ENCODE measurements at regions not wholly inside any gene's neighbourhood (a gene's known extent, or its start where the extent isn't known, plus 50 kb on each side); places are given as distances from the start of the nearest gene placed in this dataset.

GRCh38 chr5:5939759-5940370 lies 438.5 kb downstream of the MED10 start:
- ChIA-PET CTCF (no interaction called here), POLR2A (no interaction called here)
- DNase-seq (ENCODE audit: low read depth, low spot score): no peak
- H3K4me3 ChIP-seq (ENCODE audit: low read depth, low read length): no peak overlapping the region
- TF ChIP-seq, protein P1, sequence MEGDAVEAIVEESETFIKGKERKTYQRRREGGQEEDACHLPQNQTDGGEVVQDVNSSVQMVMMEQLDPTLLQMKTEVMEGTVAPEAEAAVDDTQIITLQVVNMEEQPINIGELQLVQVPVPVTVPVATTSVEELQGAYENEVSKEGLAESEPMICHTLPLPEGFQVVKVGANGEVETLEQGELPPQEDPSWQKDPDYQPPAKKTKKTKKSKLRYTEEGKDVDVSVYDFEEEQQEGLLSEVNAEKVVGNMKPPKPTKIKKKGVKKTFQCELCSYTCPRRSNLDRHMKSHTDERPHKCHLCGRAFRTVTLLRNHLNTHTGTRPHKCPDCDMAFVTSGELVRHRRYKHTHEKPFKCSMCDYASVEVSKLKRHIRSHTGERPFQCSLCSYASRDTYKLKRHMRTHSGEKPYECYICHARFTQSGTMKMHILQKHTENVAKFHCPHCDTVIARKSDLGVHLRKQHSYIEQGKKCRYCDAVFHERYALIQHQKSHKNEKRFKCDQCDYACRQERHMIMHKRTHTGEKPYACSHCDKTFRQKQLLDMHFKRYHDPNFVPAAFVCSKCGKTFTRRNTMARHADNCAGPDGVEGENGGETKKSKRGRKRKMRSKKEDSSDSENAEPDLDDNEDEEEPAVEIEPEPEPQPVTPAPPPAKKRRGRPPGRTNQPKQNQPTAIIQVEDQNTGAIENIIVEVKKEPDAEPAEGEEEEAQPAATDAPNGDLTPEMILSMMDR (IDR thresholded peaks at IDR 0.05; ENCODE audit: insufficient read depth, low read length, missing control alignments): no peak

DNA sequence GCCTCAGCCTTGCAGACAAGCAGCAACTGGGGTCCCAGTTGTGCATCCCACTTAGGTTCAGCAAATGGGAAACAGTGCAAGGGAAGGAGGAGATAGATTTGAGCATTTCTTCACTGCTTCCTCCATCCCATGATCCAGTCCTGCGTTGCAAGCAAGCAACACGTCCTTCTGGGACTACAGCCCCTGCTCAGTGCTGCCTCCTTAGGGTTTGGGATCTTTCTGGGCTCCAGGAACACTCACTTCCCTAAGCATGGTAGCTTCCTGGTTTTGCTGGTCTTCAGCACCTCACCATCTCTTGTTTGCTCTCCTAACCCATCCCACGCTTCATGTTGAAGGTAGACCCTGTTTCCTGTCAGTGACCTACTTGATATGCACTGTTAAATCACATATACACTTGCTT lies 444.7 kb downstream of the MED10 start:
- TF ChIP-seq, protein P1 (IDR thresholded peaks at IDR 0.05; ENCODE audit: insufficient read depth, low read length, missing control alignments): no peak
- POLR2A ChIA-PET: no interaction called here
- DNase-seq (ENCODE audit: low read depth, low spot score): no peak
- CTCF ChIA-PET: no interaction called here
- no peak overlapping the region for H3K4me3 ChIP-seq (ENCODE audit: low read depth, low read length)

DNA sequence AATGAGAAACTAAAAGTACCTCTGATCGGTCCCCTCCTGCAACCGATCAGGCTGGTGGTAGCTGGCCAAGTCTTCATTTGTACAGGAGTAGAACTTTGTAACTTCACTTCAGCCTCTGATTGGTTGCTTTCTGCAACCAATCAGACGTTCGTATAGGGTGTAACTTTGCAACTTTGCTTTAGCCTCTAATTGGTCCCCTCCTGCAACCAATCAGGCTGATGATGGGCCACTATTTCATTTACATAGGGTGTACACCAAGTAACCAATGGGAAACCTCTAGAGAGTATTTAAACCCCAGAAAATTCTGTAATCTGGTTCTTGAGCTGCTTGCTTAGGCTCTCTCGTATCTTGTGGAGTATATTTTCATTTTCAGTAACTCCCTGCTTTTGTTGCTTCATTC lies 445.5 kb downstream of the MED10 start:
- TF ChIP-seq, protein P1 (IDR thresholded peaks at IDR 0.05; ENCODE audit: insufficient read depth, low read length, missing control alignments): no peak
- H3K4me3 ChIP-seq (ENCODE audit: low read depth, low read length): no peak overlapping the region
- POLR2A ChIA-PET: no interaction called here
- DNase-seq (ENCODE audit: low read depth, low spot score): no peak
- CTCF ChIA-PET: no interaction called here

GRCh38 chr5:5930561-5930960 lies 447.8 kb downstream of the MED10 start:
- H3K4me3 ChIP-seq (ENCODE audit: low read depth, low read length): no peak overlapping the region
- TF ChIP-seq, protein P1 (IDR thresholded peaks at IDR 0.05; ENCODE audit: insufficient read depth, low read length, missing control alignments): no peak
- no peak for DNase-seq (ENCODE audit: low read depth, low spot score)
- CTCF ChIA-PET: no interaction called here
- POLR2A ChIA-PET: no interaction called here

DNA sequence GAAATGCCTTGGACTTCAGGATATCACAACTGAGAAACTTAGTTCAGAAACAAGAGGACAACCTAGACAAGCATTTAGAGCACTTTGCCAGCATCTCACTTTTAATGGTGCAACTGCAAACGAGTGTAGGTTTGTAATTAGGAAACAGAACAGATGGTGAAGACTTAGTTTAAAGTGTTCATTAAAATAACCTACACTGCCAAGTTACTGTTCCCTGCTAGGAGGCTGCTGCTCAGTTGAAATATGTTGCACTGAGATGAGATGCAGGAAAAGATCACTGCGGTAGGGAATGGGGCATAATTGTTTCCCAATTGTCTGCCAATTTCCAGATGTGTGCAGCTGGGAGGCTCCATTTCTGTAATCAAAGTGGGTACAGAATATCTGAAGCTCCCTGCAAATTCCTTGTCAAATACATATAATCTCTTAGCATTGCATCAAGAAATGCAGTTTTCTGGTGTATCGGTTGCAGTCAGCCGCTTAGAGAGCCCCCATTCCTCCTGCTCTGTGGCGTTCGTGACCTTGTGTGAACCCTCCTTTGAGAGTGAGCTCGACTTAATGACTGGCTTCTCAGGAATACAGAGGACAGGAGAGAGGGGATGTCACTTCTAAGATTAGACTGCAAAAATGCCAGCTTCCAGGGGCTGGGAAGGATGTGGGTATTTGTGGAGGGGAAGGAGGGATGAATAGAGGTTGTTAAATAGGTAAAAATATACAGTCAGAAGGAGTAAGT lies 448.9 kb downstream of the MED10 start:
- CTCF ChIA-PET: no interaction called here
- H3K4me3 ChIP-seq (ENCODE audit: low read depth, low read length): no peak overlapping the region
- POLR2A ChIA-PET: no interaction called here
- DNase-seq (ENCODE audit: low read depth, low spot score): no peak
- TF ChIP-seq, protein P1 (IDR thresholded peaks at IDR 0.05; ENCODE audit: insufficient read depth, low read length, missing control alignments): no peak

DNA sequence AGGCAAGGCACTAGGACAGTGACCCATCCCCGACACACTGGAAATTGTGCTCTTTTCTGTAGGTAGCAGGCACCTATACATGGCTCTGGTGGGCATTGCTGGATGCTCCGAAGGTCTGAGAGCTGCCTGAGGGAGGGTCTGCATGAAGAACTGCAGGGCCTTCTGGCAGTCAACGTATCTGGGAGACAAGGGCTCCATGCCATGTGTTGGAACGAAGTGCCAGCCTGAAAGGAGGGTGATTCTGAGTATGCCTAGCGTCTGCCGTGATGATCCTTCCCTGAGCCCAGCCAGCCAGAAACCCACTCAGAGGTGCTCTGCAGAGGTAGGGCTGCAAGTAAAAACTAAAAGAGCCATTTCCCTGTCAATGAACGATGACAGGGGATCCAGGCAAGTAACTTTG lies 453.2 kb downstream of the MED10 start:
- ChIA-PET POLR2A (no interaction called here), CTCF (no interaction called here)
- TF ChIP-seq, protein P1 (IDR thresholded peaks at IDR 0.05; ENCODE audit: insufficient read depth, low read length, missing control alignments): no peak
- DNase-seq (ENCODE audit: low read depth, low spot score): no peak
- no peak overlapping the region for H3K4me3 ChIP-seq (ENCODE audit: low read depth, low read length)

Data from AG04449 (cell line).